A549 (cell line): ENCODE measurements at regions not wholly inside any gene's neighbourhood (a gene's known extent, or its start where the extent isn't known, plus 50 kb on each side); places are given as distances from the start of the nearest gene placed in this dataset.

Experiments
- ATAC-seq, 2 experiments: fragments of 200-7000 bp in 1 of 2; fragments of >200 bp in 1 of 2; cut with Nextera tagmentation in 1 of 2; cut with Tn5 transposase in 1 of 2; 3 replicates each; pipeline versions ENCODE4 v1.8.0 to v1.9.1; 2018 to 2020; ENCODE audit warnings: mild to moderate bottlenecking in 1 of 2, moderate library complexity in 1 of 2
- CTCF ChIA-PET: fragments of 300-600 bp; sonication (Branson Sonifier 250); formaldehyde crosslinking; extraction: SDS; loops from one replicate; lab custom pipeline; 2021; ENCODE audit warnings: antibody characterized with exemption, inconsistent platforms; lab: Yijun Ruan, JAX
- POLR2A ChIA-PET: fragments of 350-600 bp; formaldehyde crosslinking; extraction: SDS; loops from one replicate; lab custom pipeline; 2021; ENCODE audit warnings: antibody characterized with exemption, inconsistent platforms; lab: Yijun Ruan, JAX
- DNase-seq, 2 experiments: peaks; one replicate each; pipeline versions ENCODE4 v3.0.0 to v3.0.0-alpha.2; 2011 to 2016; ENCODE audit warnings: low read depth in 1 of 2, low spot score in 1 of 2
- FAIRE-seq: peaks from 2 replicates; lab custom pipeline; 2011; peaks lifted over from hg19 to GRCh38; lab: Jason Lieb, UNC
- H3K27ac ChIP-seq, 2 experiments: fragments of >200 bp; sonication (Bioruptor Twin); formaldehyde crosslinking; 3 replicates each; pipeline ENCODE4 v1.5.1; 2016 to 2017
- H3K4me1 ChIP-seq: fragments of >200 bp; sonication (Bioruptor Twin); formaldehyde crosslinking; 3 replicates; pipeline ENCODE4 v1.6.1; 2016
- H3K4me2 ChIP-seq: fragments of >200 bp; sonication (Bioruptor Twin); formaldehyde crosslinking; 3 replicates; pipeline ENCODE4 v1.6.1; 2016
- H3K4me3 ChIP-seq: fragments of >200 bp; sonication (Bioruptor Twin); formaldehyde crosslinking; 3 replicates; pipeline ENCODE4 v1.5.1; 2016
- H3K9me3 ChIP-seq: fragments of >200 bp; sonication (Bioruptor Twin); formaldehyde crosslinking; 3 replicates; pipeline ENCODE4 v1.6.1; 2016
- BHLHE40 ChIP-seq: IDR thresholded peaks from 2 replicates; pipeline ENCODE4 v1.6.1; 2012; ENCODE audit warnings: low read depth, low read length, inconsistent platforms
- CEBPB ChIP-seq, 2 experiments: fragments of >200 bp in 1 of 2; sonication (Bioruptor Twin) in 1 of 2; formaldehyde crosslinking in 1 of 2; IDR thresholded peaks; 2 replicates each; pipeline ENCODE4 v1.6.1; 2012 to 2016
- CHD2 ChIP-seq: fragments of 150-350 bp; IDR thresholded peaks from 2 replicates; pipeline ENCODE4 v1.6.1; 2014; ENCODE audit warnings: low read length; ENCODE audit not compliant: partially characterized antibody
- EHMT2 ChIP-seq: fragments of 200-600 bp; sonication (generic); IDR thresholded peaks from 2 replicates; pipeline ENCODE4 v1.6.1; 2016; ENCODE audit warnings: antibody characterized with exemption, low read depth, mild to moderate bottlenecking, moderate library complexity
- ESRRA ChIP-seq: fragments of 150-350 bp; IDR thresholded peaks from 2 replicates; pipeline ENCODE4 v1.6.1; 2014; ENCODE audit warnings: mild to moderate bottlenecking, low read length, borderline replicate concordance
- FOXS1 ChIP-seq: fragments of 250-450 bp; sonication (Bioruptor Pico); IDR thresholded peaks from 2 replicates; pipeline ENCODE4 v1.5.0; 2020; ENCODE audit warnings: mild to moderate bottlenecking, moderate library complexity
- GATA3 ChIP-seq: IDR thresholded peaks from 2 replicates; pipeline ENCODE4 v1.6.1; 2012; ENCODE audit warnings: borderline replicate concordance
- KDM1A ChIP-seq: fragments of 200-600 bp; sonication (generic); IDR thresholded peaks from 2 replicates; pipeline ENCODE4 v1.6.1; 2016; ENCODE audit warnings: low read depth, mild to moderate bottlenecking
- MAFK ChIP-seq: fragments of 450-650 bp; IDR thresholded peaks from 2 replicates; pipeline ENCODE4 v1.6.1; 2014; ENCODE audit not compliant: partially characterized antibody
- MAZ ChIP-seq: fragments of 150-350 bp; IDR thresholded peaks from 2 replicates; pipeline ENCODE4 v1.6.1; 2014; ENCODE audit warnings: antibody characterized with exemption, low read depth, low read length, borderline replicate concordance
- NFE2L2 ChIP-seq: fragments of 150-350 bp; conservative IDR thresholded peaks from 2 replicates; pipeline ENCODE4 v1.6.1; 2014; ENCODE audit warnings: low read length
- NR3C1 ChIP-seq: fragments of >200 bp; sonication (Bioruptor Twin); formaldehyde crosslinking; IDR thresholded peaks from 3 replicates; pipeline ENCODE4 v1.6.1; 2017
- PHF8 ChIP-seq: fragments of 200-600 bp; sonication (generic); IDR thresholded peaks from 2 replicates; pipeline ENCODE4 v1.6.1; 2016; ENCODE audit warnings: low read depth, mild to moderate bottlenecking, antibody characterized with exemption, moderate library complexity, borderline replicate concordance
- POLR2A ChIP-seq: IDR thresholded peaks from 2 replicates; pipeline ENCODE4 v1.6.1; 2012; ENCODE audit warnings: mild to moderate bottlenecking, low read length
- POLR2AphosphoS2 ChIP-seq: conservative IDR thresholded peaks from 2 replicates; pipeline ENCODE4 v1.6.1; 2012; ENCODE audit warnings: low read length, improper control_type of control experiment, inconsistent platforms
- RNF2 ChIP-seq: fragments of 200-600 bp; sonication (generic); IDR thresholded peaks from 2 replicates; pipeline ENCODE4 v1.6.1; 2016; ENCODE audit warnings: low read depth, mild to moderate bottlenecking, antibody characterized with exemption, moderate library complexity, borderline replicate concordance
- SMC3 ChIP-seq: fragments of >200 bp; sonication (Bioruptor Twin); formaldehyde crosslinking; IDR thresholded peaks from 3 replicates; pipeline ENCODE4 v1.6.1; 2018; ENCODE audit warnings: inconsistent platforms
- TP53 ChIP-seq: fragments of 250-450 bp; sonication (Bioruptor Pico); IDR thresholded peaks from 2 replicates; pipeline ENCODE4 v1.5.0; 2021; ENCODE audit warnings: mild to moderate bottlenecking, moderate library complexity
- ZFP36 ChIP-seq: fragments of 450-650 bp; IDR thresholded peaks from 2 replicates; pipeline ENCODE4 v1.6.1; 2014; ENCODE audit warnings: borderline replicate concordance; ENCODE audit not compliant: partially characterized antibody
- ZSCAN20 ChIP-seq: fragments of 250-450 bp; sonication (Bioruptor Pico); IDR thresholded peaks from 2 replicates; pipeline ENCODE4 v1.8.0; 2022; ENCODE audit warnings: mild to moderate bottlenecking, moderate library complexity
- WGBS: methylation state at CpG from one replicate; pipeline ENCODE4 v1.1.6; 2017; ENCODE audit errors: missing lambda C conversion rate; 5-methylcytosine and 5-hydroxymethylcytosine counted together
- TF ChIP-seq, protein P1 (sequence below): fragments of 200-600 bp; sonication (generic); IDR thresholded peaks from 2 replicates; pipeline ENCODE4 v1.6.1; 2016; ENCODE audit warnings: antibody characterized with exemption, mild to moderate bottlenecking, moderate library complexity
- TF ChIP-seq, protein P2 (sequence below): fragments of >200 bp; sonication (Bioruptor Twin); formaldehyde crosslinking; IDR thresholded peaks from 3 replicates; pipeline ENCODE4 v1.6.1; 2016
- TF ChIP-seq, protein P3 (sequence below): IDR thresholded peaks from 2 replicates; pipeline ENCODE4 v1.6.1; 2012
- TF ChIP-seq, protein P4 (sequence below): IDR thresholded peaks from 2 replicates; pipeline ENCODE4 v1.6.1; 2012
- TF ChIP-seq, protein P5 (sequence below): fragments of 250-450 bp; sonication (Bioruptor Pico); IDR thresholded peaks from 2 replicates; pipeline ENCODE4 v1.5.0; 2020; ENCODE audit warnings: low read depth, mild to moderate bottlenecking, moderate library complexity
- TF ChIP-seq, protein P6 (sequence below): fragments of >200 bp; sonication (Bioruptor Twin); formaldehyde crosslinking; IDR thresholded peaks from 3 replicates; pipeline ENCODE4 v1.5.1; 2016

DNA sequence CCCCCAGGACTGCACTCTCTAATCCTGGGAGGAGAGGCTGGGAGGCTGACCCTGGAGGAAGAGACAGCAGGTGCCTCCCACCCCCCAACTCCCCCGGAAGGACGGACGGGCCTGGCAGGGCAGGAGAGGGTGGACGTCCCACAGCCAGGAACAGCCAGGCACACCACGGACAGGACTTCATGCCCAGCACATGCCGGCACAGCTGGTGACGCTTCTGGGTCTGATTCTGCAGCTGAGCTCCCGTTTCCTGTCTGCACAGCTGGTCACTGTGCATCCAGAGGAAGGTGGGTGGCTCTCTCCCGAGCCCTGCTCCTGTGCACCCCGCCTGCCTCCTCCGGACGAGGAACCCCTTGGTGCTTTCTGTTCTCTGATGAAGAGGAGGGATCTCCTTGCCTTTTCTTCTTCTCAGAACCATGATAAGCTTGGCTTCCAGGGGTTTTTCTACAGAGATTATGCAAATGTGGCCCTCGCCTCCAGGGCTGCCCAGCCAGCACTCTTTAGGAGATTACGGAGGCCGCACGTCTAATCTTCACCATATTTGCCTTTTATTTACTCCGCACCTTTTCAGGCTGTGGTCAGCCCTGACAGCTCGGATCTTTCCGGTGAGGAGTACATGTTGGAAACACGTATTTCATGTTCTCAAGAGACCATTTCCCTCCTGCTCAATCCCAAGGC lies 1295.8 kb downstream of the BRD1 start:
- no peaks in the 10 kb centered on the region for H3K4me1 ChIP-seq
- ATAC-seq, result no peak
- H3K27ac ChIP-seq, result no peak overlapping the region
- H3K4me3 ChIP-seq, result no peak overlapping the region
- H3K9me3 ChIP-seq, result no peaks in the 10 kb centered on the region
- no peak overlapping the region for H3K4me2 ChIP-seq
- TF ChIP-seq TP53 (no peak), EHMT2 (no peak), POLR2A (no peak), ZSCAN20 (no peak), BHLHE40 (no peak), CHD2 (no peak), ESRRA (no peak), NR3C1 (no peak), POLR2AphosphoS2 (no peak), FOXS1 (CRISPR knock-in tag) (no peak), GATA3 (no peak), ZFP36 (no peak), CEBPB (IDR thresholded peaks at IDR 0.05) (no peak), MAZ (no peak)
- TF ChIP-seq, protein P1, sequence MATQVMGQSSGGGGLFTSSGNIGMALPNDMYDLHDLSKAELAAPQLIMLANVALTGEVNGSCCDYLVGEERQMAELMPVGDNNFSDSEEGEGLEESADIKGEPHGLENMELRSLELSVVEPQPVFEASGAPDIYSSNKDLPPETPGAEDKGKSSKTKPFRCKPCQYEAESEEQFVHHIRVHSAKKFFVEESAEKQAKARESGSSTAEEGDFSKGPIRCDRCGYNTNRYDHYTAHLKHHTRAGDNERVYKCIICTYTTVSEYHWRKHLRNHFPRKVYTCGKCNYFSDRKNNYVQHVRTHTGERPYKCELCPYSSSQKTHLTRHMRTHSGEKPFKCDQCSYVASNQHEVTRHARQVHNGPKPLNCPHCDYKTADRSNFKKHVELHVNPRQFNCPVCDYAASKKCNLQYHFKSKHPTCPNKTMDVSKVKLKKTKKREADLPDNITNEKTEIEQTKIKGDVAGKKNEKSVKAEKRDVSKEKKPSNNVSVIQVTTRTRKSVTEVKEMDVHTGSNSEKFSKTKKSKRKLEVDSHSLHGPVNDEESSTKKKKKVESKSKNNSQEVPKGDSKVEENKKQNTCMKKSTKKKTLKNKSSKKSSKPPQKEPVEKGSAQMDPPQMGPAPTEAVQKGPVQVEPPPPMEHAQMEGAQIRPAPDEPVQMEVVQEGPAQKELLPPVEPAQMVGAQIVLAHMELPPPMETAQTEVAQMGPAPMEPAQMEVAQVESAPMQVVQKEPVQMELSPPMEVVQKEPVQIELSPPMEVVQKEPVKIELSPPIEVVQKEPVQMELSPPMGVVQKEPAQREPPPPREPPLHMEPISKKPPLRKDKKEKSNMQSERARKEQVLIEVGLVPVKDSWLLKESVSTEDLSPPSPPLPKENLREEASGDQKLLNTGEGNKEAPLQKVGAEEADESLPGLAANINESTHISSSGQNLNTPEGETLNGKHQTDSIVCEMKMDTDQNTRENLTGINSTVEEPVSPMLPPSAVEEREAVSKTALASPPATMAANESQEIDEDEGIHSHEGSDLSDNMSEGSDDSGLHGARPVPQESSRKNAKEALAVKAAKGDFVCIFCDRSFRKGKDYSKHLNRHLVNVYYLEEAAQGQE, result no peak
- TF ChIP-seq, protein P2, sequence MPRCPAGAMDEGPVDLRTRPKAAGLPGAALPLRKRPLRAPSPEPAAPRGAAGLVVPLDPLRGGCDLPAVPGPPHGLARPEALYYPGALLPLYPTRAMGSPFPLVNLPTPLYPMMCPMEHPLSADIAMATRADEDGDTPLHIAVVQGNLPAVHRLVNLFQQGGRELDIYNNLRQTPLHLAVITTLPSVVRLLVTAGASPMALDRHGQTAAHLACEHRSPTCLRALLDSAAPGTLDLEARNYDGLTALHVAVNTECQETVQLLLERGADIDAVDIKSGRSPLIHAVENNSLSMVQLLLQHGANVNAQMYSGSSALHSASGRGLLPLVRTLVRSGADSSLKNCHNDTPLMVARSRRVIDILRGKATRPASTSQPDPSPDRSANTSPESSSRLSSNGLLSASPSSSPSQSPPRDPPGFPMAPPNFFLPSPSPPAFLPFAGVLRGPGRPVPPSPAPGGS, result no peak
- TF ChIP-seq, protein P3, sequence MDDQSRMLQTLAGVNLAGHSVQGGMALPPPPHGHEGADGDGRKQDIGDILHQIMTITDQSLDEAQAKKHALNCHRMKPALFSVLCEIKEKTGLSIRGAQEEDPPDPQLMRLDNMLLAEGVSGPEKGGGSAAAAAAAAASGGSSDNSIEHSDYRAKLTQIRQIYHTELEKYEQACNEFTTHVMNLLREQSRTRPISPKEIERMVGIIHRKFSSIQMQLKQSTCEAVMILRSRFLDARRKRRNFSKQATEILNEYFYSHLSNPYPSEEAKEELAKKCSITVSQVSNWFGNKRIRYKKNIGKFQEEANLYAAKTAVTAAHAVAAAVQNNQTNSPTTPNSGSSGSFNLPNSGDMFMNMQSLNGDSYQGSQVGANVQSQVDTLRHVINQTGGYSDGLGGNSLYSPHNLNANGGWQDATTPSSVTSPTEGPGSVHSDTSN, result no peak
- TF ChIP-seq, protein P4, sequence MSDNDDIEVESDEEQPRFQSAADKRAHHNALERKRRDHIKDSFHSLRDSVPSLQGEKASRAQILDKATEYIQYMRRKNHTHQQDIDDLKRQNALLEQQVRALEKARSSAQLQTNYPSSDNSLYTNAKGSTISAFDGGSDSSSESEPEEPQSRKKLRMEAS, result no peak
- TF ChIP-seq, protein P5, sequence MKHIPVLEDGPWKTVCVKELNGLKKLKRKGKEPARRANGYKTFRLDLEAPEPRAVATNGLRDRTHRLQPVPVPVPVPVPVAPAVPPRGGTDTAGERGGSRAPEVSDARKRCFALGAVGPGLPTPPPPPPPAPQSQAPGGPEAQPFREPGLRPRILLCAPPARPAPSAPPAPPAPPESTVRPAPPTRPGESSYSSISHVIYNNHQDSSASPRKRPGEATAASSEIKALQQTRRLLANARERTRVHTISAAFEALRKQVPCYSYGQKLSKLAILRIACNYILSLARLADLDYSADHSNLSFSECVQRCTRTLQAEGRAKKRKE, result no peak
- WGBS, result 74% methylated on average over 15 of the region's 20 CpGs
- ChIA-PET POLR2A (no interaction called here), CTCF (interaction anchor here (1.1 kb wide), 1 partner anchor 39 kb away, joined by 3 read pairs; no protein-coding TSS in a partner anchor)
- DNase-seq, result no peak
- FAIRE-seq, result no peak

DNA sequence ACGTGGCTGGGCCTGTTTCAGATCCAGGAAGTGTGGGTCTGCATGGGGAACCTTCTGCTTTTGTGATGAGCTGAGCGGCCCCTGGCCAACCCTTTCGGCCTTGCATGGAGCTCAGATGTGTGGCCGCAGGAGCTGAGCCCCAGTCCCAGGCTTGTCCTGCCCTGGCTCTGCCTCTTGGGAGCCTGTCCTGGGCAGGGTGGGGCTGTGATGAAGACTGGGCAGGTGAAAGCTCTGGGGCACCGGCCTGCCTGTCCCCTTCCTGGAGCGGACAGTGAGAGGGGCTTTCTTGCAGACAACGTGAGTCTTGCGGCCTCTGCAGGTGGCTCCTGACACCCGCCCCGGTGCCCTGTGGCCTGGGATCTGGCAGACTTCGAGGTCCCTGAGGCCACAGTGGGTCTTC lies 1296.6 kb downstream of the BRD1 start:
- TF ChIP-seq ZFP36, result no peak
- no peak for TF ChIP-seq MAFK
- no peak for TF ChIP-seq ZSCAN20
- no peak for TF ChIP-seq SMC3
- no peak for TF ChIP-seq NFE2L2
- TF ChIP-seq POLR2AphosphoS2, result no peak
- no peak for TF ChIP-seq RNF2
- TF ChIP-seq BHLHE40, result no peak
- TF ChIP-seq, protein P6, sequence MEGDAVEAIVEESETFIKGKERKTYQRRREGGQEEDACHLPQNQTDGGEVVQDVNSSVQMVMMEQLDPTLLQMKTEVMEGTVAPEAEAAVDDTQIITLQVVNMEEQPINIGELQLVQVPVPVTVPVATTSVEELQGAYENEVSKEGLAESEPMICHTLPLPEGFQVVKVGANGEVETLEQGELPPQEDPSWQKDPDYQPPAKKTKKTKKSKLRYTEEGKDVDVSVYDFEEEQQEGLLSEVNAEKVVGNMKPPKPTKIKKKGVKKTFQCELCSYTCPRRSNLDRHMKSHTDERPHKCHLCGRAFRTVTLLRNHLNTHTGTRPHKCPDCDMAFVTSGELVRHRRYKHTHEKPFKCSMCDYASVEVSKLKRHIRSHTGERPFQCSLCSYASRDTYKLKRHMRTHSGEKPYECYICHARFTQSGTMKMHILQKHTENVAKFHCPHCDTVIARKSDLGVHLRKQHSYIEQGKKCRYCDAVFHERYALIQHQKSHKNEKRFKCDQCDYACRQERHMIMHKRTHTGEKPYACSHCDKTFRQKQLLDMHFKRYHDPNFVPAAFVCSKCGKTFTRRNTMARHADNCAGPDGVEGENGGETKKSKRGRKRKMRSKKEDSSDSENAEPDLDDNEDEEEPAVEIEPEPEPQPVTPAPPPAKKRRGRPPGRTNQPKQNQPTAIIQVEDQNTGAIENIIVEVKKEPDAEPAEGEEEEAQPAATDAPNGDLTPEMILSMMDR, result no peak
- TF ChIP-seq KDM1A, result no peak
- TF ChIP-seq PHF8, result no peak
- 69% methylated on average over 5 of the region's 11 CpGs for WGBS
- ChIA-PET POLR2A (no interaction called here), CTCF (interaction anchor here (1.1 kb wide), 1 partner anchor 38 kb away, joined by 3 read pairs; no protein-coding TSS in a partner anchor)
- DNase-seq (no peak), ATAC-seq (no peak; a peak in 1 of 6 replicates), FAIRE-seq (no peak)
- no peaks in the 10 kb centered on the region for H3K4me1 ChIP-seq
- no peak overlapping the region for H3K4me3 ChIP-seq
- no peak overlapping the region for H3K27ac ChIP-seq
- no peaks in the 10 kb centered on the region for H3K9me3 ChIP-seq
- no peak overlapping the region for H3K4me2 ChIP-seq
